Transverse colon (tissue), 4 donors: ENCODE measurements at regions not wholly inside any gene's neighbourhood (a gene's known extent, or its start where the extent isn't known, plus 50 kb on each side); places are given as distances from the start of the nearest gene placed in this dataset.

Source experiments
- DNase-seq: peaks from one replicate; pipeline ENCODE4 v3.0.0-alpha.2; 2019
- H3K27ac ChIP-seq, 4 donors: fragments of 200-600 bp; sonication (generic); 2 replicates each; pipeline ENCODE4 v1.5.1; 2016 to 2018; ENCODE audit warnings: inconsistent platforms in 4 of 4
- H3K27me3 ChIP-seq: fragments of 200-600 bp; sonication (generic); 2 replicates; pipeline ENCODE4 v1.5.1; 2017; ENCODE audit warnings: inconsistent platforms
- H3K36me3 ChIP-seq, 4 donors: fragments of 200-600 bp; sonication (generic); 2 replicates each; pipeline ENCODE4 v1.5.1; 2017 to 2019; ENCODE audit warnings: inconsistent platforms in 4 of 4
- H3K4me1 ChIP-seq, 4 donors: fragments of 200-600 bp; sonication (generic); 2 replicates each; pipeline ENCODE4 v1.5.1; 2017 to 2020; ENCODE audit warnings: inconsistent platforms in 4 of 4
- H3K4me3 ChIP-seq, 4 donors: fragments of 200-600 bp; sonication (generic); 1 replicate in 1 of 4; 2 replicates in 3 of 4; pipeline versions ENCODE4 v1.5.1 to v1.6.1; 2017 to 2019; ENCODE audit warnings: inconsistent platforms in 4 of 4
- H3K9me3 ChIP-seq, 2 donors: fragments of 200-600 bp; sonication (generic); 2 replicates each; pipeline ENCODE4 v1.5.1; 2017 to 2019; ENCODE audit warnings: inconsistent platforms in 2 of 2
- EP300 ChIP-seq: sonication (generic); formaldehyde crosslinking; IDR thresholded peaks from one replicate; pipeline ENCODE4 v1.6.1; 2017; ENCODE audit warnings: antibody characterized with exemption, low read depth
- POLR2A ChIP-seq: fragments of 450-650 bp; IDR thresholded peaks from one replicate; pipeline ENCODE4 v1.6.1; 2016; ENCODE audit warnings: antibody characterized with exemption, mild to moderate bottlenecking, moderate library complexity
- POLR2AphosphoS5 ChIP-seq, 3 donors: sonication (generic); formaldehyde crosslinking; IDR thresholded peaks; one replicate each; pipeline ENCODE4 v1.6.1; 2016; ENCODE audit warnings: antibody characterized with exemption in 3 of 3
- WGBS, 2 donors: methylation state at CpG; one replicate each; pipeline ENCODE4 v1.1.5; 2018; ENCODE audit warnings: low coverage in 1 of 2; 5-methylcytosine and 5-hydroxymethylcytosine counted together
- in situ Hi-C, 4 donors: fragments of 200-750 bp; cut with MboI; loops; one replicate each; pipeline versions ENCODE4 v1.15.0 to v1.15.1; 2017; ENCODE audit warnings: low sequenced_read_pairs in 3 of 4, low pct_ligation_motif_present in 1 of 4, low pct_unique_long_range_greater_than_20kb in 1 of 4
- intact Hi-C: fragments of 100-400 bp; cut with DNase I; formaldehyde crosslinking; loops from one replicate; pipeline ENCODE4 v1.15.1; 2023; ENCODE audit warnings: low total_unique reads
- TF ChIP-seq, protein P1 (sequence below), 5 experiments: fragments of 200-600 bp in 3 of 5; fragments of 450-650 bp in 2 of 5; sonication (generic) in 3 of 5; IDR thresholded peaks; 1 replicate in 2 of 5; 2 replicates in 3 of 5; pipeline ENCODE4 v1.5.1; 2016 to 2017; ENCODE audit warnings: antibody characterized with exemption in 5 of 5, inconsistent platforms in 3 of 5, mild to moderate bottlenecking in 2 of 5, moderate library complexity in 1 of 5

GRCh38 chr9:118569148-118569547, 800.1 kb downstream of the BRINP1 start:
- H3K36me3 ChIP-seq, result no peaks in the 10 kb centered on the region
- H3K27ac ChIP-seq, result no peak overlapping the region
- in situ Hi-C loops, result no loop called here
- H3K27me3 ChIP-seq, result no peaks in the 10 kb centered on the region
- intact Hi-C loops, result no loop called here
- no peaks in the 10 kb centered on the region for H3K4me1 ChIP-seq
- no peak overlapping the region for H3K4me3 ChIP-seq
- 87 to 88% methylated on average over 3 of the region's 3 CpGs for WGBS, 2 donors
- no peak for DNase-seq
- no peaks in the 10 kb centered on the region for H3K9me3 ChIP-seq
- TF ChIP-seq EP300 (no peak), POLR2AphosphoS5 (IDR thresholded peaks at IDR 0.05) (no peak), POLR2A (no peak)
- TF ChIP-seq, protein P1, sequence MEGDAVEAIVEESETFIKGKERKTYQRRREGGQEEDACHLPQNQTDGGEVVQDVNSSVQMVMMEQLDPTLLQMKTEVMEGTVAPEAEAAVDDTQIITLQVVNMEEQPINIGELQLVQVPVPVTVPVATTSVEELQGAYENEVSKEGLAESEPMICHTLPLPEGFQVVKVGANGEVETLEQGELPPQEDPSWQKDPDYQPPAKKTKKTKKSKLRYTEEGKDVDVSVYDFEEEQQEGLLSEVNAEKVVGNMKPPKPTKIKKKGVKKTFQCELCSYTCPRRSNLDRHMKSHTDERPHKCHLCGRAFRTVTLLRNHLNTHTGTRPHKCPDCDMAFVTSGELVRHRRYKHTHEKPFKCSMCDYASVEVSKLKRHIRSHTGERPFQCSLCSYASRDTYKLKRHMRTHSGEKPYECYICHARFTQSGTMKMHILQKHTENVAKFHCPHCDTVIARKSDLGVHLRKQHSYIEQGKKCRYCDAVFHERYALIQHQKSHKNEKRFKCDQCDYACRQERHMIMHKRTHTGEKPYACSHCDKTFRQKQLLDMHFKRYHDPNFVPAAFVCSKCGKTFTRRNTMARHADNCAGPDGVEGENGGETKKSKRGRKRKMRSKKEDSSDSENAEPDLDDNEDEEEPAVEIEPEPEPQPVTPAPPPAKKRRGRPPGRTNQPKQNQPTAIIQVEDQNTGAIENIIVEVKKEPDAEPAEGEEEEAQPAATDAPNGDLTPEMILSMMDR (IDR thresholded peaks at IDR 0.05), result no peak

- no peaks in the 10 kb centered on the region for H3K4me1 ChIP-seq
- no peaks in the 10 kb centered on the region for H3K27me3 ChIP-seq
- WGBS, 2 donors, result 51 to 57% methylated on average over 3 of the region's 3 CpGs
- in situ Hi-C loops, result no loop called here
- no peak for DNase-seq
- H3K9me3 ChIP-seq, result no peaks in the 10 kb centered on the region
- TF ChIP-seq, protein P1 (IDR thresholded peaks at IDR 0.05), result no peak
- TF ChIP-seq POLR2AphosphoS5 (IDR thresholded peaks at IDR 0.05), result no peak
- TF ChIP-seq EP300, result no peak
- TF ChIP-seq POLR2A, result no peak
- H3K4me3 ChIP-seq, result no peak overlapping the region
- no peaks in the 10 kb centered on the region for H3K36me3 ChIP-seq
- intact Hi-C loops, result no loop called here
- no peak overlapping the region for H3K27ac ChIP-seq
Measured at GRCh38 chr9:118570066-118570465, 799.2 kb downstream of the BRINP1 start.

DNA sequence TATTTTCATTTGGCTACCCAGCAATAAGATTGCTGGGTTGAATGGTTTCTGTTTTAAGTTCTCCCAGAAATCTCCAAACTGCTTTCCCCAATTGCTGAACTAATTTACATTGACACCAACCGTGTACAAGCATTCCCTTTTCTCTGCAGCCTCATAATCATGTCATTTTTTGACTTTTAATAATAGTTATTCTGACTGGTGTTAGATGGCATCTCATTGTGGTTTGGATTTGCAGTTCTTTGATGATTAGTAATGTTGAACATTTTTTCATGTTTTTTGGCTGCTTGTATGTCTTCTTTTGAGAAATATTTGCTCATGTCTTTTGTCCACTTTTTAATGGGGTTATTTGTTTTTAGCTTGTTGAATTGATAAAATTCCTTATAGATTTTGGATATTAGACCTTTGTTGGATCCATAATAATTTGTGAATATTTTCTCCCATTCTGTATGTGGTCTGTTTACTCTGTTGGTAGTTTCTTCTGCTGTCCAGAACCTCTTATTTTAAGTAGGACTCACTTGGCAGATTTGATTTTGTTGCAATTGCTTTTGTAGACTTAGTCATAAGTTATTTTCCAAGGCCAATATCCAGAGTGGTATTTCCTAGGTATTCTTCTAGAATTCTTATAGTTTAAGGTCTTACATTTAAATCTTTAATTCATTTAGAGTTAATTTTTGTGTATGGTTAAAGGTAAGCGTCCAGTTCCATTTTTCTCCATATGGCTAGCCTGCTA, 793.7 kb downstream of the BRINP1 start:
- intact Hi-C loops, result no loop called here
- DNase-seq, result no peak
- TF ChIP-seq, protein P1 (IDR thresholded peaks at IDR 0.05), result no peak
- TF ChIP-seq POLR2A (no peak), POLR2AphosphoS5 (IDR thresholded peaks at IDR 0.05) (no peak), EP300 (no peak)
- H3K36me3 ChIP-seq, result no peaks in the 10 kb centered on the region
- H3K4me1 ChIP-seq, result no peaks in the 10 kb centered on the region
- in situ Hi-C loops, result no loop called here
- WGBS, 2 donors, result 63 to 65% methylated on average over 2 of the region's 2 CpGs
- no peak overlapping the region for H3K4me3 ChIP-seq
- no peaks in the 10 kb centered on the region for H3K9me3 ChIP-seq
- H3K27ac ChIP-seq, result no peak overlapping the region
- no peaks in the 10 kb centered on the region for H3K27me3 ChIP-seq

DNA sequence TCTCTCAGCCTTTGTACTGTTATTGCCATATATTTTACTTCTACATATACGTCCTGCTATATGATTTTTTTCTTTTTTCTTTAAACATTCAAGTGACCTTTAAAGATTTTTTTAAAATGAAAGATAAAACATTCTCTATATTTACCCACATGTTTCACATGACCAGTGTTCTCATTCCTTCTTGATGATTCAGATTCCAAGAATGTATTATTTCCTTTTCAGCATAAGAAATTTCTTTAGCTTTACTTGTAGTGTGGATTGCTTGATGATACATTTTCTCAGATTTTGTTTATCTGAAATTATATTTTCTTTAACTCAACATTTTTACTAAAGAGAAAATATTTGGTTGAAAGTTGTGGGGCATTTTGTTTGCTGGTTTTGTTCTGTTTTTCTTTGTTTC, 792.1 kb downstream of the BRINP1 start:
- intact Hi-C loops (no loop called here), in situ Hi-C loops (no loop called here)
- DNase-seq, result no peak

More for the DNA sequence above, 792.1 kb downstream of the BRINP1 start:
- Histone ChIP-seq H3K4me1 (no peaks in the 10 kb centered on the region), H3K4me3 (no peak overlapping the region), H3K9me3 (no peaks in the 10 kb centered on the region), H3K36me3 (no peaks in the 10 kb centered on the region), H3K27ac (no peak overlapping the region), H3K27me3 (no peaks in the 10 kb centered on the region)
- 43 to 68% methylated on average over 1 of the region's 1 CpG for WGBS, 2 donors
- no peak for TF ChIP-seq POLR2A
- TF ChIP-seq, protein P1 (IDR thresholded peaks at IDR 0.05), result no peak
- TF ChIP-seq EP300, result no peak
- no peak for TF ChIP-seq POLR2AphosphoS5 (IDR thresholded peaks at IDR 0.05)
